Loucy (cell line): ENCODE measurements at regions not wholly inside any gene's neighbourhood (a gene's known extent, or its start where the extent isn't known, plus 50 kb on each side); places are given as distances from the start of the nearest gene placed in this dataset.

Experiments used
- CTCF ChIP-seq: fragments of 200-600 bp; sonication (generic); conservative IDR thresholded peaks from 2 replicates; pipeline ENCODE4 v1.5.1; 2014; ENCODE audit warnings: mild to moderate bottlenecking, antibody characterized with exemption, low read length
- EZH2phosphoT487 ChIP-seq: fragments of 200-600 bp; IDR thresholded peaks from 2 replicates; pipeline ENCODE4 v1.6.1; 2018; ENCODE audit warnings: antibody characterized with exemption, mild to moderate bottlenecking, moderate library complexity, borderline replicate concordance

GRCh38 chr10:80870282-80870681, 332.6 kb downstream of the SH2D4B start:
- TF ChIP-seq CTCF (no peak), EZH2phosphoT487 (no peak)
